ENCODE measurements at regions not wholly inside any gene's neighbourhood (a gene's known extent, or its start where the extent isn't known, plus 50 kb on each side); places are given as distances from the start of the nearest gene placed in this dataset.

- TF ChIP-seq CTCF (IDR thresholded peaks at IDR 0.05): no peak
- no peak for TF ChIP-seq POLR2A (IDR thresholded peaks at IDR 0.05; ENCODE audit: low read depth)
- TF ChIP-seq EP300 (IDR thresholded peaks at IDR 0.05): no peak
Observed at GRCh38 chr2:67845621-67846369, 217.0 kb downstream of the C1D start.
